ENCODE measurements at regions not wholly inside any gene's neighbourhood (a gene's known extent, or its start where the extent isn't known, plus 50 kb on each side); places are given as distances from the start of the nearest gene placed in this dataset.

DNA sequence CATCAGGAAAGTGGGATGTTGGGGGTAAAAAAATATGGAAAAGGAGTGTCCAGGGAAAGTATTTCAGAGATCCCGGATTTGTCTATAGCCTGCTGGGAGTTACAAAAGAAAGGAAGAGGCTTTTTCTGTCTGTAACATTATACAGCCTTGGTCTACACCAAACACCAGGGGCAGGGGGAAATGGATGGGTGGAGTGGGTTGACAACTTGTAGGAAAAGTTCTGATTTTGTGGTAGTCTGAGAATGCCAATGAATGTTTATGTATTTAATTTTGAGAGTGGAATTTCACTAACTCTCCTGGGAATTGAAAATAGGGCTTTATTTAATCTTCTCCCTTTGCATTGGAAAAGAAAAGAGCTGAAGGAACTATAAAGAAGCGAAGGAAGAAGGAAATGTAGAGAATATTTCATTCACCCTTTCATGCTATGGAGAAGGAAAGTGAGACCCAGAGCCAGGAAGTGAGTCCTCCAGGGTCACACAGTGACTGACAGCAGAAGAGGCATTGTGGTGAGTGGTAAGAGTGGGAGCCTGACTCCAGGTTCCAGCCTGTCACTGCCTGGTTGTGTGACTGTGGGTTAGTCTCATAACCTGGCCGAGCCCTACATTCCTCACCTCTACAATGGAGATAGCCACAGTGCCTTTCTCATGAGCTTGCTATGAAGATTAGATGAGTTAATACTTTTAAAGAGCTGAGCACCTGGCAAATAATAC is 346.3 kb upstream of the TNP1 start:
- H3K9ac ChIP-seq (ENCODE audit: low read length): no peak overlapping the region
- peaks cover 12% of the 10 kb centered on the region for H3K9me3 ChIP-seq (ENCODE audit: control insufficient read depth, low read length)
- DNase-seq (ENCODE audit: low read depth): peak; percentile 19
- H3K4me3 ChIP-seq (ENCODE audit: low read length): no peak overlapping the region
- H3K36me3 ChIP-seq (ENCODE audit: control insufficient read depth, insufficient read depth, low read length, severe bottlenecking): no peaks in the 10 kb centered on the region
- peaks cover 5% of the 10 kb centered on the region for H3K4me1 ChIP-seq (ENCODE audit: control insufficient read depth, insufficient read depth, low read length)
- H3K27me3 ChIP-seq (replicated peaks; ENCODE audit: control insufficient read depth, insufficient read depth, low read length): no peaks in the 10 kb centered on the region

- Histone ChIP-seq H3K9me3 (ENCODE audit: control insufficient read depth, low read length) (peaks cover 12% of the 10 kb centered on the region), H3K9ac (ENCODE audit: low read length) (no peak overlapping the region), H3K4me3 (ENCODE audit: low read length) (no peak overlapping the region), H3K36me3 (ENCODE audit: control insufficient read depth, insufficient read depth, low read length, severe bottlenecking) (no peaks in the 10 kb centered on the region), H3K4me1 (ENCODE audit: control insufficient read depth, insufficient read depth, low read length) (peaks cover 5% of the 10 kb centered on the region), H3K27me3 (replicated peaks; ENCODE audit: control insufficient read depth, insufficient read depth, low read length) (no peaks in the 10 kb centered on the region)
- DNase-seq (ENCODE audit: low read depth): no peak
Measured at GRCh38 chr2:217204358-217204757, 344.5 kb upstream of the TNP1 start.

- Histone ChIP-seq H3K4me3 (ENCODE audit: low read length) (no peak overlapping the region), H3K9me3 (ENCODE audit: control insufficient read depth, low read length) (peaks cover 12% of the 10 kb centered on the region), H3K4me1 (ENCODE audit: control insufficient read depth, insufficient read depth, low read length) (peaks cover 5% of the 10 kb centered on the region), H3K9ac (ENCODE audit: low read length) (no peak overlapping the region), H3K36me3 (ENCODE audit: control insufficient read depth, insufficient read depth, low read length, severe bottlenecking) (no peaks in the 10 kb centered on the region), H3K27me3 (replicated peaks; ENCODE audit: control insufficient read depth, insufficient read depth, low read length) (no peaks in the 10 kb centered on the region)
- peak; percentile 54 for DNase-seq (ENCODE audit: low read depth)
Measured at GRCh38 chr2:217203086-217203485, 343.2 kb upstream of the TNP1 start.

DNA sequence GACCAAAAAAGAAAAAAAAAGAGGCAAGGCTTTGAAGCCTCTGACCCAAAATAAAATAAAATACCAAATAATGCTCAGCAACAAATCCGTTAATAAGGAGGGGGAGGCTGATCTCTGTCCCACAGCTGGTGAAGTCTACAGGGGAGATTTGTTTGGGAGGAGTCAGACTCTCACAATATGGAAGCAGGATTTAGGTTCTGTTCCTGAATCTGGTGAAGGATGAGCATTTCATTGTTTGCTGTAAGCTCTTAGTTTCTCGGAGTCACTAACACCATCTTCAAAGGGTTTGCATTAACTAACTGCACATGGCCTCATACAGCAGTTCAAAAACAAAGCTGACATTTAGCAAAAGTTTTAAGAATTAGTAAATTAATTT is 339.4 kb upstream of the TNP1 start:
- H3K36me3 ChIP-seq (ENCODE audit: control insufficient read depth, insufficient read depth, low read length, severe bottlenecking): no peaks in the 10 kb centered on the region
- peaks cover 5% of the 10 kb centered on the region for H3K4me1 ChIP-seq (ENCODE audit: control insufficient read depth, insufficient read depth, low read length)
- H3K4me3 ChIP-seq (ENCODE audit: low read length): no peak overlapping the region
- H3K27me3 ChIP-seq (replicated peaks; ENCODE audit: control insufficient read depth, insufficient read depth, low read length): no peaks in the 10 kb centered on the region
- no peak for DNase-seq (ENCODE audit: low read depth)
- peaks cover 14% of the 10 kb centered on the region for H3K9me3 ChIP-seq (ENCODE audit: control insufficient read depth, low read length)
- no peak overlapping the region for H3K9ac ChIP-seq (ENCODE audit: low read length)

- DNase-seq (ENCODE audit: low read depth): no peak
- Histone ChIP-seq H3K36me3 (ENCODE audit: control insufficient read depth, insufficient read depth, low read length, severe bottlenecking) (no peaks in the 10 kb centered on the region), H3K4me3 (ENCODE audit: low read length) (no peak overlapping the region), H3K9ac (ENCODE audit: low read length) (no peak overlapping the region), H3K9me3 (ENCODE audit: control insufficient read depth, low read length) (peaks cover 6% of the 10 kb centered on the region), H3K4me1 (ENCODE audit: control insufficient read depth, insufficient read depth, low read length) (peaks cover 5% of the 10 kb centered on the region), H3K27me3 (replicated peaks; ENCODE audit: control insufficient read depth, insufficient read depth, low read length) (no peaks in the 10 kb centered on the region)
Measured at GRCh38 chr2:217195658-217196446, 336.0 kb upstream of the TNP1 start.

DNA sequence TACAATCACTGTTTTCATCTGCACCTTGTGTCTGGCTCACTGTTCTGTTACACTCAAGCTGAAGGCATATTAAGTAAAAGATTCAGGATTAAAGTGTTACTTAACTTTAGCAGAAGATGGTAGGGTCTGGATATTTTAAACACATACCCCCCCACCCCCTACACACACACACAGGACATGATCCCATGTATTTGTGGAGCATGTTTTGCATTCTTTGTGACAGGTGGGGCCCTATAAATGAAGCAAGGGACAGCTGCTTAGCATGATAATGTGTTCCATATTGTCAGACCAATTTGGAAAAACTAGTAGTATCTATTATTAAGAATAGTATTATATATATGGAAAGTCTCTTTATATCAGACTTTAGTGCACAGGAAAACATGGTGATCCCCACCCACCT is 335.2 kb upstream of the TNP1 start:
- H3K27me3 ChIP-seq (replicated peaks; ENCODE audit: control insufficient read depth, insufficient read depth, low read length): no peaks in the 10 kb centered on the region
- no peak overlapping the region for H3K4me3 ChIP-seq (ENCODE audit: low read length)
- H3K36me3 ChIP-seq (ENCODE audit: control insufficient read depth, insufficient read depth, low read length, severe bottlenecking): no peaks in the 10 kb centered on the region
- no peak overlapping the region for H3K9ac ChIP-seq (ENCODE audit: low read length)
- no peak for DNase-seq (ENCODE audit: low read depth)
- peaks cover 5% of the 10 kb centered on the region for H3K4me1 ChIP-seq (ENCODE audit: control insufficient read depth, insufficient read depth, low read length)
- peaks cover 6% of the 10 kb centered on the region for H3K9me3 ChIP-seq (ENCODE audit: control insufficient read depth, low read length)

DNA sequence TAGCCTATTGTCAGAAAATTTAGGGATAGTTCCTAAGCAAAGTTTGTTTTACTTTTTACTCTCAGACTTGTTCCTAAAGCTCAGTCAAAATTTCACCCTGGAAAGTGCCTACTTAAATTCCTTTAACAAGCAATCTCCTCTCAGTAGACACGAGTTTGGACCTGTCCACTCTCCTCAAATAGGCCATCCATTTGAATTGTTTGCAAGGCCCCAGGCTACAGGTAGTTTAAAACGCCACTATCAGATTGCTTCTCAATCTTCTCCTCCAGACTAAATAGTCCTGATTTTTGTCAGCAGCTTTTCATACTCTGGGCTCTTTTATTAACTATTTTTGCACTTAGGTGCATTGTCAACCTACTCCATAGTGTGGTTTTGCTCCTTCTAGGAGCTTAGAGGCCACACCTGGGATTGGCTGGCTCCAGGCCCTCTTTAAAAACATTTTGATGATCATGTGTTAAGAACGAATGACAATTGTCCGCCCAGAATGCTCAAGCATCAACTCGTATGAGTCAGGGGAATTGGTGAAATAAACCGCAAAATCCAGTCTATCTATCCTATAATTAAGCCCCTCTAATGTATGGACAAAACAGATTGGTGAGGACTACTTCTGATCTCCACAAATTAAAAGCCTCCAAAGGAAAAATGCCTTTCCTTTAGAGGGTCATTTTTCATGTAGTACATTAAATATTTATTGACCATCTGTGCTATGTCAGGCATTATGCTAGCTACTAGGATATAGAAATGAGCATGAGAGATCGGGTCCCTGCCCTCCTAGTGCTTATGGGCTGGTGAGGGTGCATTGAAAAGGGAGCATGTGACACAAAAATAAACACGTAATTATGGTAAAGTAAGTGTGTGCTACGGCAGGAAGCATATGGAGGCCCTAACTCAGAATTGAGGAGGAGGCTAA is 333.8 kb upstream of the TNP1 start:
- peaks cover 17% of the 10 kb centered on the region for H3K4me1 ChIP-seq (ENCODE audit: control insufficient read depth, insufficient read depth, low read length)
- DNase-seq (ENCODE audit: low read depth): no peak
- no peak overlapping the region for H3K9ac ChIP-seq (ENCODE audit: low read length)
- no peaks in the 10 kb centered on the region for H3K27me3 ChIP-seq (replicated peaks; ENCODE audit: control insufficient read depth, insufficient read depth, low read length)
- H3K9me3 ChIP-seq (ENCODE audit: control insufficient read depth, low read length): peaks cover 6% of the 10 kb centered on the region
- H3K36me3 ChIP-seq (ENCODE audit: control insufficient read depth, insufficient read depth, low read length, severe bottlenecking): no peaks in the 10 kb centered on the region
- H3K4me3 ChIP-seq (ENCODE audit: low read length): no peak overlapping the region

DNA sequence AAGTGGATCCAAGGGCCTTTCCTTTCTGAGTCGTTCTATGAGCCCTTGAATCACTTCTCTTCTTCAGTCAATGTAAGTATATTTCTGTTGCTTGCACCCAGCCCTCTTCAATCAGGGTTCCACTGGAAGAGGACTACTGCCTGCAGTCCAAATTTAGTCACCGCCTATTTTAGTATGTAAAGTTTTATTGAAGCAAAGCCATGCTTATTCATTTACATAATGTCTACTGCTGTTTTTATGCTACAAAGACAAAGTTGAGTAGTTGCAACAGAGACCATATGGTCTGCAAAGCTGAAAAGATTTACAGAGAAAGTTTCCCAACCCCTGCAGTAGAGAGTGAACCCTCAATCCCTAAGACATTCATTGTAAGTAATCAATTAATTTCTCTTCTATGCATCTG is 332.5 kb upstream of the TNP1 start:
- H3K36me3 ChIP-seq (ENCODE audit: control insufficient read depth, insufficient read depth, low read length, severe bottlenecking): no peaks in the 10 kb centered on the region
- H3K4me3 ChIP-seq (ENCODE audit: low read length): no peak overlapping the region
- H3K9ac ChIP-seq (ENCODE audit: low read length): no peak overlapping the region
- H3K27me3 ChIP-seq (replicated peaks; ENCODE audit: control insufficient read depth, insufficient read depth, low read length): no peaks in the 10 kb centered on the region
- peaks cover 20% of the 10 kb centered on the region for H3K4me1 ChIP-seq (ENCODE audit: control insufficient read depth, insufficient read depth, low read length)
- no peak for DNase-seq (ENCODE audit: low read depth)
- H3K9me3 ChIP-seq (ENCODE audit: control insufficient read depth, low read length): peaks cover 6% of the 10 kb centered on the region

- Histone ChIP-seq H3K36me3 (ENCODE audit: control insufficient read depth, insufficient read depth, low read length, severe bottlenecking) (no peaks in the 10 kb centered on the region), H3K4me1 (ENCODE audit: control insufficient read depth, insufficient read depth, low read length) (peaks cover 44% of the 10 kb centered on the region), H3K27me3 (replicated peaks; ENCODE audit: control insufficient read depth, insufficient read depth, low read length) (no peaks in the 10 kb centered on the region), H3K4me3 (ENCODE audit: low read length) (no peak overlapping the region), H3K9me3 (ENCODE audit: control insufficient read depth, low read length) (no peaks in the 10 kb centered on the region), H3K9ac (ENCODE audit: low read length) (peak overlapping the region; percentile 23)
- peak; percentile 20 for DNase-seq (ENCODE audit: low read depth)
Measured at GRCh38 chr2:217189747-217190146, 329.9 kb upstream of the TNP1 start.

GRCh38 chr2:217189131-217189530 is 329.3 kb upstream of the TNP1 start:
- no peaks in the 10 kb centered on the region for H3K36me3 ChIP-seq (ENCODE audit: control insufficient read depth, insufficient read depth, low read length, severe bottlenecking)
- no peak overlapping the region for H3K4me3 ChIP-seq (ENCODE audit: low read length)
- H3K9ac ChIP-seq (ENCODE audit: low read length): no peak overlapping the region
- no peaks in the 10 kb centered on the region for H3K27me3 ChIP-seq (replicated peaks; ENCODE audit: control insufficient read depth, insufficient read depth, low read length)
- no peak for DNase-seq (ENCODE audit: low read depth)
- peaks cover 45% of the 10 kb centered on the region for H3K4me1 ChIP-seq (ENCODE audit: control insufficient read depth, insufficient read depth, low read length)
- H3K9me3 ChIP-seq (ENCODE audit: control insufficient read depth, low read length): no peaks in the 10 kb centered on the region

- Histone ChIP-seq H3K4me3 (ENCODE audit: low read length) (peak overlapping the region; percentile 5), H3K9ac (ENCODE audit: low read length) (peak overlapping the region; percentile 82), H3K9me3 (ENCODE audit: control insufficient read depth, low read length) (no peaks in the 10 kb centered on the region), H3K36me3 (ENCODE audit: control insufficient read depth, insufficient read depth, low read length, severe bottlenecking) (no peaks in the 10 kb centered on the region), H3K27me3 (replicated peaks; ENCODE audit: control insufficient read depth, insufficient read depth, low read length) (no peaks in the 10 kb centered on the region), H3K4me1 (ENCODE audit: control insufficient read depth, insufficient read depth, low read length) (peaks cover 45% of the 10 kb centered on the region)
- DNase-seq (ENCODE audit: low read depth): no peak
Measured at GRCh38 chr2:217186668-217187159, 326.9 kb upstream of the TNP1 start.

Data from adipocyte (in vitro differentiated cells).